A549 (cell line): ENCODE measurements at regions not wholly inside any gene's neighbourhood (a gene's known extent, or its start where the extent isn't known, plus 50 kb on each side); places are given as distances from the start of the nearest gene placed in this dataset.

Experiments
- CEBPB ChIP-seq, 2 experiments: fragments of >200 bp in 1 of 2; sonication (Bioruptor Twin) in 1 of 2; formaldehyde crosslinking in 1 of 2; IDR thresholded peaks; 2 replicates each; pipeline ENCODE4 v1.6.1; 2012 to 2016
- CHD4 ChIP-seq: fragments of 200-600 bp; sonication (generic); IDR thresholded peaks from 2 replicates; pipeline ENCODE4 v1.6.1; 2016; ENCODE audit warnings: antibody characterized with exemption, mild to moderate bottlenecking, borderline replicate concordance
- EHMT2 ChIP-seq: fragments of 200-600 bp; sonication (generic); IDR thresholded peaks from 2 replicates; pipeline ENCODE4 v1.6.1; 2016; ENCODE audit warnings: antibody characterized with exemption, low read depth, mild to moderate bottlenecking, moderate library complexity
- EP300 ChIP-seq, 2 experiments: fragments of >200 bp; sonication (Bioruptor Twin); formaldehyde crosslinking; IDR thresholded peaks; 2 replicates in 1 of 2; 3 replicates in 1 of 2; pipeline ENCODE4 v1.6.1; 2016 to 2017
- HOXA7 ChIP-seq: fragments of 250-450 bp; sonication (Bioruptor Pico); IDR thresholded peaks from 2 replicates; pipeline ENCODE4 v1.5.0; 2020; ENCODE audit warnings: mild to moderate bottlenecking, moderate library complexity
- HOXB5 ChIP-seq: fragments of 250-450 bp; sonication (Bioruptor Pico); IDR thresholded peaks from 2 replicates; pipeline ENCODE4 v1.5.0; 2020; ENCODE audit warnings: mild to moderate bottlenecking, moderate library complexity
- JUN ChIP-seq, 2 experiments: fragments of >200 bp; sonication (Bioruptor Twin); formaldehyde crosslinking; IDR thresholded peaks; 2 replicates in 1 of 2; 3 replicates in 1 of 2; pipeline ENCODE4 v1.6.1; 2016 to 2017
- MAFK ChIP-seq: fragments of 450-650 bp; IDR thresholded peaks from 2 replicates; pipeline ENCODE4 v1.6.1; 2014; ENCODE audit not compliant: partially characterized antibody
- NFE2L2 ChIP-seq: fragments of 150-350 bp; conservative IDR thresholded peaks from 2 replicates; pipeline ENCODE4 v1.6.1; 2014; ENCODE audit warnings: low read length
- POLR2A ChIP-seq: IDR thresholded peaks from 2 replicates; pipeline ENCODE4 v1.6.1; 2012; ENCODE audit warnings: mild to moderate bottlenecking, low read length
- RAD21 ChIP-seq, 2 experiments: fragments of >200 bp in 1 of 2; sonication (Bioruptor Twin) in 1 of 2; formaldehyde crosslinking in 1 of 2; IDR thresholded peaks in 1 of 2; conservative IDR thresholded peaks in 1 of 2; 2 replicates in 1 of 2; 3 replicates in 1 of 2; pipeline ENCODE4 v1.6.1; 2012 to 2018; ENCODE audit warnings: inconsistent platforms in 1 of 2
- TF ChIP-seq, protein P1 (sequence below): fragments of >200 bp; sonication (Bioruptor Twin); formaldehyde crosslinking; IDR thresholded peaks from 3 replicates; pipeline ENCODE4 v1.5.1; 2016
- TF ChIP-seq, protein P2 (sequence below): fragments of 200-600 bp; sonication (generic); IDR thresholded peaks from 2 replicates; pipeline ENCODE4 v1.6.1; 2016; ENCODE audit warnings: antibody characterized with exemption, mild to moderate bottlenecking, moderate library complexity

DNA sequence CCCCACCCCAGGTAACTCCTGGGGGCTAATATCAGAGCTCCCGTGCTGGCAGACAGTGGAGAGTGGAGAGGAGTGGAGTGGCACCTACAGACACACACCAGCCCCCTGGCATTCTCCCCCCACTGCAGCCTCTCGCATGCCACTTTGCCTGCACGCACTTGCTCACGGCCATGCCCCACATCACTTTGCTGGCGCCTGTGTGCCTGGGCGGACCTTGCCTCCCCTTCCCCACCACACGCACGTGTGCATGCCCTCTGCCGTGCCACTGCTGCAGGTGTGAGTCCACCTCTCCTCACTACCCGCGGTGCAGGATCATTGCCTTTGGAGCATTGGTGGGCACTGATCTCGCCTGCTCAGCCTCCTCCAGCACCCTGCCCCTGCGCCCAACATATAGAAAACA, 72.6 kb upstream of the DOK6 start:
- TF ChIP-seq JUN (IDR thresholded peaks at IDR 0.05) (no peak), EHMT2 (no peak), EP300 (IDR thresholded peaks at IDR 0.05) (no peak), HOXA7 (CRISPR knock-in tag) (no peak), POLR2A (no peak), NFE2L2 (no peak), HOXB5 (CRISPR knock-in tag) (no peak), RAD21 (conservative IDR thresholded peaks at IDR 0.05 in 1 of 2, IDR thresholded peaks at IDR 0.05 in 1 of 2) (no peak), CEBPB (IDR thresholded peaks at IDR 0.05) (no peak), CHD4 (no peak), MAFK (no peak)
- TF ChIP-seq, protein P1, sequence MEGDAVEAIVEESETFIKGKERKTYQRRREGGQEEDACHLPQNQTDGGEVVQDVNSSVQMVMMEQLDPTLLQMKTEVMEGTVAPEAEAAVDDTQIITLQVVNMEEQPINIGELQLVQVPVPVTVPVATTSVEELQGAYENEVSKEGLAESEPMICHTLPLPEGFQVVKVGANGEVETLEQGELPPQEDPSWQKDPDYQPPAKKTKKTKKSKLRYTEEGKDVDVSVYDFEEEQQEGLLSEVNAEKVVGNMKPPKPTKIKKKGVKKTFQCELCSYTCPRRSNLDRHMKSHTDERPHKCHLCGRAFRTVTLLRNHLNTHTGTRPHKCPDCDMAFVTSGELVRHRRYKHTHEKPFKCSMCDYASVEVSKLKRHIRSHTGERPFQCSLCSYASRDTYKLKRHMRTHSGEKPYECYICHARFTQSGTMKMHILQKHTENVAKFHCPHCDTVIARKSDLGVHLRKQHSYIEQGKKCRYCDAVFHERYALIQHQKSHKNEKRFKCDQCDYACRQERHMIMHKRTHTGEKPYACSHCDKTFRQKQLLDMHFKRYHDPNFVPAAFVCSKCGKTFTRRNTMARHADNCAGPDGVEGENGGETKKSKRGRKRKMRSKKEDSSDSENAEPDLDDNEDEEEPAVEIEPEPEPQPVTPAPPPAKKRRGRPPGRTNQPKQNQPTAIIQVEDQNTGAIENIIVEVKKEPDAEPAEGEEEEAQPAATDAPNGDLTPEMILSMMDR = no peak
- TF ChIP-seq, protein P2, sequence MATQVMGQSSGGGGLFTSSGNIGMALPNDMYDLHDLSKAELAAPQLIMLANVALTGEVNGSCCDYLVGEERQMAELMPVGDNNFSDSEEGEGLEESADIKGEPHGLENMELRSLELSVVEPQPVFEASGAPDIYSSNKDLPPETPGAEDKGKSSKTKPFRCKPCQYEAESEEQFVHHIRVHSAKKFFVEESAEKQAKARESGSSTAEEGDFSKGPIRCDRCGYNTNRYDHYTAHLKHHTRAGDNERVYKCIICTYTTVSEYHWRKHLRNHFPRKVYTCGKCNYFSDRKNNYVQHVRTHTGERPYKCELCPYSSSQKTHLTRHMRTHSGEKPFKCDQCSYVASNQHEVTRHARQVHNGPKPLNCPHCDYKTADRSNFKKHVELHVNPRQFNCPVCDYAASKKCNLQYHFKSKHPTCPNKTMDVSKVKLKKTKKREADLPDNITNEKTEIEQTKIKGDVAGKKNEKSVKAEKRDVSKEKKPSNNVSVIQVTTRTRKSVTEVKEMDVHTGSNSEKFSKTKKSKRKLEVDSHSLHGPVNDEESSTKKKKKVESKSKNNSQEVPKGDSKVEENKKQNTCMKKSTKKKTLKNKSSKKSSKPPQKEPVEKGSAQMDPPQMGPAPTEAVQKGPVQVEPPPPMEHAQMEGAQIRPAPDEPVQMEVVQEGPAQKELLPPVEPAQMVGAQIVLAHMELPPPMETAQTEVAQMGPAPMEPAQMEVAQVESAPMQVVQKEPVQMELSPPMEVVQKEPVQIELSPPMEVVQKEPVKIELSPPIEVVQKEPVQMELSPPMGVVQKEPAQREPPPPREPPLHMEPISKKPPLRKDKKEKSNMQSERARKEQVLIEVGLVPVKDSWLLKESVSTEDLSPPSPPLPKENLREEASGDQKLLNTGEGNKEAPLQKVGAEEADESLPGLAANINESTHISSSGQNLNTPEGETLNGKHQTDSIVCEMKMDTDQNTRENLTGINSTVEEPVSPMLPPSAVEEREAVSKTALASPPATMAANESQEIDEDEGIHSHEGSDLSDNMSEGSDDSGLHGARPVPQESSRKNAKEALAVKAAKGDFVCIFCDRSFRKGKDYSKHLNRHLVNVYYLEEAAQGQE = no peak
